ENCODE measurements at regions not wholly inside any gene's neighbourhood (a gene's known extent, or its start where the extent isn't known, plus 50 kb on each side); places are given as distances from the start of the nearest gene placed in this dataset.
A peak's percentile ranks its signal among the peaks of the same experiment; 100 is the strongest.

GRCh38 chr16:66251476-66252160 is 114.9 kb upstream of the CDH5 start:
- Histone ChIP-seq H3K27me3 (no peaks in the 10 kb centered on the region), H3K4me3 (no peak overlapping the region), H3K9me3 (no peaks in the 10 kb centered on the region), H3K36me3 (no peaks in the 10 kb centered on the region), H3K27ac (peak overlapping the region in 3 of 4 donors; percentile 1 to 36 (median 2)), H3K4me1 (peaks cover 0 to 3% (median 0%) of the 10 kb centered on the region in 4 donors)
- peak in 1 of 3 donors; percentile 22 for DNase-seq
- TF ChIP-seq CTCF (IDR thresholded peaks at IDR 0.05) = no peak
- TF ChIP-seq POLR2A (IDR thresholded peaks at IDR 0.05) = no peak

GRCh38 chr16:66250686-66251431 is 115.6 kb upstream of the CDH5 start:
- H3K27me3 ChIP-seq = no peaks in the 10 kb centered on the region
- peak overlapping the region; percentile 1 to 36 (median 7) for H3K27ac ChIP-seq
- peak; percentile 16 to 69 (median 51) for DNase-seq
- no peaks in the 10 kb centered on the region for H3K9me3 ChIP-seq
- no peak for TF ChIP-seq POLR2A (IDR thresholded peaks at IDR 0.05)
- no peak for TF ChIP-seq CTCF (IDR thresholded peaks at IDR 0.05)
- H3K4me3 ChIP-seq = no peak overlapping the region
- no peaks in the 10 kb centered on the region for H3K36me3 ChIP-seq
- peaks cover 0 to 3% (median 0%) of the 10 kb centered on the region in 4 donors for H3K4me1 ChIP-seq

- Histone ChIP-seq H3K27me3 (no peaks in the 10 kb centered on the region), H3K27ac (peak overlapping the region in 3 of 4 donors; percentile 15 to 60 (median 53)), H3K4me1 (peaks cover 0 to 3% (median 0%) of the 10 kb centered on the region in 4 donors), H3K4me3 (no peak overlapping the region), H3K36me3 (no peaks in the 10 kb centered on the region), H3K9me3 (no peaks in the 10 kb centered on the region)
- peak in 2 of 3 donors; percentile 56 to 66 for DNase-seq
- TF ChIP-seq CTCF (IDR thresholded peaks at IDR 0.05) (no peak), POLR2A (IDR thresholded peaks at IDR 0.05) (no peak)
These were observed 118.7 kb upstream of the CDH5 start for GRCh38 chr16:66247516-66248481.

GRCh38 chr16:66245868-66246267 is 120.6 kb upstream of the CDH5 start:
- no peak for DNase-seq
- H3K27me3 ChIP-seq = no peaks in the 10 kb centered on the region
- TF ChIP-seq CTCF (IDR thresholded peaks at IDR 0.05) (no peak), POLR2A (IDR thresholded peaks at IDR 0.05) (no peak)
- H3K36me3 ChIP-seq = no peaks in the 10 kb centered on the region
- H3K9me3 ChIP-seq = no peaks in the 10 kb centered on the region
- no peak overlapping the region for H3K27ac ChIP-seq
- no peak overlapping the region for H3K4me3 ChIP-seq
- H3K4me1 ChIP-seq = peaks cover 0 to 3% (median 0%) of the 10 kb centered on the region in 4 donors

GRCh38 chr16:66245072-66245471 is 121.4 kb upstream of the CDH5 start:
- Histone ChIP-seq H3K27me3 (no peaks in the 10 kb centered on the region), H3K36me3 (no peaks in the 10 kb centered on the region), H3K4me1 (peaks cover 0 to 3% (median 0%) of the 10 kb centered on the region in 4 donors), H3K27ac (no peak overlapping the region), H3K4me3 (no peak overlapping the region), H3K9me3 (no peaks in the 10 kb centered on the region)
- TF ChIP-seq POLR2A (IDR thresholded peaks at IDR 0.05) (no peak), CTCF (IDR thresholded peaks at IDR 0.05) (no peak)
- no peak for DNase-seq

Data from Peyer's patch (tissue), 4 donors.